PFSK-1 (cell line): ENCODE measurements at regions not wholly inside any gene's neighbourhood (a gene's known extent, or its start where the extent isn't known, plus 50 kb on each side); places are given as distances from the start of the nearest gene placed in this dataset.

Experiments
- POLR2AphosphoS5 ChIP-seq: IDR thresholded peaks from 2 replicates; pipeline ENCODE4 v1.6.1; 2012; ENCODE audit warnings: low read depth, mild to moderate bottlenecking, control low read depth, low read length, moderate library complexity
- SIN3A ChIP-seq: IDR thresholded peaks from 2 replicates; pipeline ENCODE4 v1.6.1; 2012; ENCODE audit warnings: mild to moderate bottlenecking, low read length, moderate library complexity, borderline replicate concordance; ENCODE audit not compliant: insufficient read depth
- TAF1 ChIP-seq: IDR thresholded peaks from 2 replicates; pipeline ENCODE4 v1.6.1; 2012; ENCODE audit warnings: low read length, control low read depth, borderline replicate concordance; ENCODE audit not compliant: insufficient read depth
- TF ChIP-seq, protein P1 (sequence below), 2 experiments: IDR thresholded peaks; 2 replicates each; pipeline versions ENCODE4 v1.6.1 to v1.8.0; 2011 to 2012; ENCODE audit warnings: low read depth in 2 of 2, low read length in 2 of 2, control low read depth in 1 of 2, inconsistent platforms in 1 of 2, mild to moderate bottlenecking in 1 of 2, moderate library complexity in 1 of 2; ENCODE audit not compliant: insufficient read depth in 1 of 2

DNA sequence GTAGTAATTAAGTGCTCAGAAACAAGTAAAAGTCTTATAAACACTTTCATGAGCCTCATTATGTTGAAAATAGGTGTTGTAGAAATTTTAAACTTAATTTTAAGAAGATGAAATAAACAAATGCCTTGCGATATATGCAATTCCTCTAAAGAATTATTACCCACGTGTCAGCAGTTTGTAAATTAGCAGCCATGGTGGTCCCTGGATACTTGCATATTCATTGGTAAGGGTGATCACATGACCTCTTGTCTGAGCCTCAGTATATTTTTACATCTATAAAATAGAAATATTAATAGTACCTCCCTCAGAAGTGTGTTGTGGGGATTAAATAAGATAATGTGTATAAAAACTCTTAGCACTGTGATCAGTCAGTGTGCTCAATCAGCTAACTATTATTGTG lies 141.5 kb upstream of the SVIL start:
- TF ChIP-seq SIN3A (no peak), POLR2AphosphoS5 (no peak), TAF1 (no peak)
- TF ChIP-seq, protein P1, sequence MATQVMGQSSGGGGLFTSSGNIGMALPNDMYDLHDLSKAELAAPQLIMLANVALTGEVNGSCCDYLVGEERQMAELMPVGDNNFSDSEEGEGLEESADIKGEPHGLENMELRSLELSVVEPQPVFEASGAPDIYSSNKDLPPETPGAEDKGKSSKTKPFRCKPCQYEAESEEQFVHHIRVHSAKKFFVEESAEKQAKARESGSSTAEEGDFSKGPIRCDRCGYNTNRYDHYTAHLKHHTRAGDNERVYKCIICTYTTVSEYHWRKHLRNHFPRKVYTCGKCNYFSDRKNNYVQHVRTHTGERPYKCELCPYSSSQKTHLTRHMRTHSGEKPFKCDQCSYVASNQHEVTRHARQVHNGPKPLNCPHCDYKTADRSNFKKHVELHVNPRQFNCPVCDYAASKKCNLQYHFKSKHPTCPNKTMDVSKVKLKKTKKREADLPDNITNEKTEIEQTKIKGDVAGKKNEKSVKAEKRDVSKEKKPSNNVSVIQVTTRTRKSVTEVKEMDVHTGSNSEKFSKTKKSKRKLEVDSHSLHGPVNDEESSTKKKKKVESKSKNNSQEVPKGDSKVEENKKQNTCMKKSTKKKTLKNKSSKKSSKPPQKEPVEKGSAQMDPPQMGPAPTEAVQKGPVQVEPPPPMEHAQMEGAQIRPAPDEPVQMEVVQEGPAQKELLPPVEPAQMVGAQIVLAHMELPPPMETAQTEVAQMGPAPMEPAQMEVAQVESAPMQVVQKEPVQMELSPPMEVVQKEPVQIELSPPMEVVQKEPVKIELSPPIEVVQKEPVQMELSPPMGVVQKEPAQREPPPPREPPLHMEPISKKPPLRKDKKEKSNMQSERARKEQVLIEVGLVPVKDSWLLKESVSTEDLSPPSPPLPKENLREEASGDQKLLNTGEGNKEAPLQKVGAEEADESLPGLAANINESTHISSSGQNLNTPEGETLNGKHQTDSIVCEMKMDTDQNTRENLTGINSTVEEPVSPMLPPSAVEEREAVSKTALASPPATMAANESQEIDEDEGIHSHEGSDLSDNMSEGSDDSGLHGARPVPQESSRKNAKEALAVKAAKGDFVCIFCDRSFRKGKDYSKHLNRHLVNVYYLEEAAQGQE (IDR thresholded peaks at IDR 0.05; ENCODE audit: insufficient read depth in 1 of 2, low read depth in 2 of 2, low read length in 2 of 2): no peak
